PC-9 (cell line): ENCODE measurements at regions not wholly inside any gene's neighbourhood (a gene's known extent, or its start where the extent isn't known, plus 50 kb on each side); places are given as distances from the start of the nearest gene placed in this dataset.

ENCODE experiments used
- BruUV-seq: library from RNA; stranded (reverse); fragments of 400-500 nt; replicated peaks from 2 replicates; lab custom pipeline; 2021; lab: Mats Ljungman, UMichigan
- CTCF ChIA-PET: fragments of 300-600 bp; sonication (Branson Sonifier 250); formaldehyde crosslinking; loops from one replicate; lab custom pipeline; 2022; ENCODE audit warnings: antibody characterized with exemption; lab: Charles Lee
- POLR2A ChIA-PET: fragments of 300-600 bp; sonication (Branson Sonifier 250); formaldehyde crosslinking; loops from one replicate; lab custom pipeline; 2022; ENCODE audit warnings: antibody characterized with exemption; ENCODE audit not compliant: unreplicated experiment; lab: Charles Lee
- DNase-seq, 2 experiments: peaks; one replicate each; pipeline versions ENCODE4 v3.0.0 to v3.0.0-alpha.2; 2015 to 2022; ENCODE audit warnings: mixed read lengths in 1 of 2
- H2AFZ ChIP-seq: fragments of 200-600 bp; sonication (generic); 2 replicates; pipeline ENCODE4 v1.8.1; 2017; ENCODE audit warnings: antibody characterized with exemption
- H3F3A ChIP-seq: fragments of 200-600 bp; sonication (generic); 2 replicates; pipeline ENCODE4 v1.8.1; 2017; ENCODE audit warnings: antibody characterized with exemption, mild to moderate bottlenecking, low read depth; ENCODE audit not compliant: insufficient read depth
- H3K27ac ChIP-seq: fragments of 200-600 bp; sonication (generic); 2 replicates; pipeline ENCODE4 v1.6.1; 2016; ENCODE audit warnings: mixed run types
- H3K27me3 ChIP-seq: fragments of 200-600 bp; sonication (generic); 2 replicates; pipeline ENCODE4 v1.6.1; 2016; ENCODE audit warnings: low read depth, mixed run types; ENCODE audit not compliant: insufficient read depth
- H3K36me3 ChIP-seq: fragments of 200-600 bp; sonication (generic); 2 replicates; pipeline ENCODE4 v1.6.1; 2016; ENCODE audit warnings: low read depth, mixed run types
- H3K4me1 ChIP-seq: fragments of 200-600 bp; sonication (generic); replicated peaks from 2 replicates; pipeline ENCODE4 v1.6.1; 2016; ENCODE audit warnings: mixed run types; ENCODE audit not compliant: insufficient read depth
- H3K4me2 ChIP-seq: fragments of 200-600 bp; sonication (generic); 2 replicates; pipeline ENCODE4 v1.6.1; 2017; ENCODE audit warnings: mixed run types
- H3K4me3 ChIP-seq: fragments of 200-600 bp; sonication (generic); 2 replicates; pipeline ENCODE4 v1.6.1; 2016; ENCODE audit warnings: mixed run types
- H3K79me2 ChIP-seq: fragments of 200-600 bp; sonication (generic); 2 replicates; pipeline ENCODE4 v1.6.1; 2017; ENCODE audit warnings: low read depth, mixed run types
- H3K9me2 ChIP-seq: fragments of 200-600 bp; sonication (generic); 2 replicates; pipeline ENCODE4 v1.8.1; 2017; ENCODE audit warnings: mild to moderate bottlenecking; ENCODE audit not compliant: insufficient read depth
- H3K9me3 ChIP-seq: fragments of 200-600 bp; sonication (generic); 2 replicates; pipeline ENCODE4 v1.8.1; 2016; ENCODE audit warnings: low read depth; ENCODE audit not compliant: insufficient read depth
- H4K20me1 ChIP-seq: fragments of 200-600 bp; sonication (generic); 2 replicates; pipeline ENCODE4 v1.8.1; 2017; ENCODE audit not compliant: insufficient read depth
- EZH2 ChIP-seq: fragments of 200-600 bp; sonication (generic); IDR thresholded peaks from 2 replicates; pipeline ENCODE4 v1.8.0; 2017; ENCODE audit warnings: antibody characterized with exemption, low read depth
- intact Hi-C: fragments of 100-400 bp; cut with micrococcal nuclease; formaldehyde crosslinking; loops from one replicate; pipeline ENCODE4 v1.10.0; 2022; ENCODE audit not compliant: unreplicated experiment
- TF ChIP-seq, protein P1 (sequence below): fragments of 200-600 bp; sonication (generic); conservative IDR thresholded peaks from 2 replicates; pipeline ENCODE4 v1.6.1; 2017; ENCODE audit warnings: mixed run types, antibody characterized with exemption, mild to moderate bottlenecking, moderate library complexity

DNA sequence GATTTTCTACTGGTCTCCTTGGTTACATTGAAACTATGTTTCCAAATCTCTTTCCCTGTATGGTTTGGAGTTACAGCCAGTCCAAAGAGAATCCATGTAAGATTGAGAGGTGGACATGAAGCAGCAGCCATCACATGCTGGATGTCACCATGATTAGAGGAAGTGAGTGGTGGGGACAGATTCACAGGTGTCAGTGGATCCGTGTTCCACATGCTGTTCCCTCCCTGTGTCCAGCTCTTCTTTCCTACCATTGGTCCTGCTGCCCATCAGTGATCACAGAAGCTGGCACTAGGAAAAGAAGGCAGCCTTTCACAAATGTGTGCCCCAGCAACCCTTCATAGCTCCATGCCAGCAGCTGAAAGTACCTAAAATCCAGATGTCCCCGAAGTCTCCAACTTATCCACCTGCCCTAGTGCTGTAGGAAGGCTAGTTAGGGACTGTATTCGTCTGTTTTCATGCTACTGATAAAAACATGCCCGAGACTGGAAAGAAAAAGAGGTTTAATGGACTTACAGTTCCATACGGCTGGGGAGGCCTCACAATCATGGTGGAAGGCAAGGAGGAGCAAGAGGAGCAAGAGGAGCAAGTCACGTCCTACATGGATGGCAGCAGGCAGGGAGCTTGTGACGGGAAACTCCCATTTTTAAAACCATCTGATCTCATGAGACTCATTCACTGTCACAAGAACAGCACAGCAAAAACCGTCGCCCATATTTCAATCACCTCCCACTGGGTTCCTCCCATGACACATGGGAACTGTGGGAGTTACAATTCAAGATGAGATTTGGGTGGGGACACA lies 207.5 kb downstream of the INSIG2 start:
- Histone ChIP-seq H3K9me2 (no peaks in the 10 kb centered on the region), H3K9me3 (no peaks in the 10 kb centered on the region), H3K27me3 (peaks cover 5% of the 10 kb centered on the region; the same call in 1 of the 2 replicates), H3K4me2 (no peak overlapping the region), H2AFZ (no peak overlapping the region), H3K27ac (no peak overlapping the region), H3F3A (no peaks in the 10 kb centered on the region), H4K20me1 (no peaks in the 10 kb centered on the region), H3K36me3 (no peaks in the 10 kb centered on the region), H3K4me1 (peaks cover 5% of the 10 kb centered on the region; the same call in 1 of the 2 replicates), H3K4me3 (no peak overlapping the region), H3K79me2 (no peaks in the 10 kb centered on the region)
- no peak for TF ChIP-seq EZH2
- TF ChIP-seq, protein P1, sequence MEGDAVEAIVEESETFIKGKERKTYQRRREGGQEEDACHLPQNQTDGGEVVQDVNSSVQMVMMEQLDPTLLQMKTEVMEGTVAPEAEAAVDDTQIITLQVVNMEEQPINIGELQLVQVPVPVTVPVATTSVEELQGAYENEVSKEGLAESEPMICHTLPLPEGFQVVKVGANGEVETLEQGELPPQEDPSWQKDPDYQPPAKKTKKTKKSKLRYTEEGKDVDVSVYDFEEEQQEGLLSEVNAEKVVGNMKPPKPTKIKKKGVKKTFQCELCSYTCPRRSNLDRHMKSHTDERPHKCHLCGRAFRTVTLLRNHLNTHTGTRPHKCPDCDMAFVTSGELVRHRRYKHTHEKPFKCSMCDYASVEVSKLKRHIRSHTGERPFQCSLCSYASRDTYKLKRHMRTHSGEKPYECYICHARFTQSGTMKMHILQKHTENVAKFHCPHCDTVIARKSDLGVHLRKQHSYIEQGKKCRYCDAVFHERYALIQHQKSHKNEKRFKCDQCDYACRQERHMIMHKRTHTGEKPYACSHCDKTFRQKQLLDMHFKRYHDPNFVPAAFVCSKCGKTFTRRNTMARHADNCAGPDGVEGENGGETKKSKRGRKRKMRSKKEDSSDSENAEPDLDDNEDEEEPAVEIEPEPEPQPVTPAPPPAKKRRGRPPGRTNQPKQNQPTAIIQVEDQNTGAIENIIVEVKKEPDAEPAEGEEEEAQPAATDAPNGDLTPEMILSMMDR, result no peak
- CTCF ChIA-PET, result no interaction called here
- DNase-seq, result no peak
- POLR2A ChIA-PET, result interaction anchor here (0.6 kb wide), 1 partner anchor 10 kb away, joined by 5 read pairs; no protein-coding TSS in a partner anchor
- intact Hi-C loops, result no loop called here
- no TSS peak for BruUV-seq

DNA sequence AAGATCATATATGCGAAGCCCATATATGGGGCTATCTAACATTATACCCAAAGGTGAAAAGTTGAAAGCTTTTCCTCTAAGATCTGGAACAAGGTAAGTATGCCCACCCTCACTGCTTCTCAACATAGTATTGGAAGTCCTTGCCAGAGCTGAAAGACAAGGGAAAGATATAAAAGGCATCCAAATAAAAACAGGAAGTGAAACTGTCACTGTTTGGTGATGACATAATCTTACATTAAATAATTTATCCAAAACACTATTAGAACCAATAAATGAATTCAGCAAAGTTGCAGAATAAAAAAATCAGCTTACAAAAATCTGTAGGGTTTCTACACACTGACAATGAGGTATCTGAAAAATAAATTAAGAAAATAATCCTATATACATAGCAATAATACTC lies 205.8 kb downstream of the INSIG2 start:
- no TSS peak for BruUV-seq
- CTCF ChIA-PET, result no interaction called here

DNA sequence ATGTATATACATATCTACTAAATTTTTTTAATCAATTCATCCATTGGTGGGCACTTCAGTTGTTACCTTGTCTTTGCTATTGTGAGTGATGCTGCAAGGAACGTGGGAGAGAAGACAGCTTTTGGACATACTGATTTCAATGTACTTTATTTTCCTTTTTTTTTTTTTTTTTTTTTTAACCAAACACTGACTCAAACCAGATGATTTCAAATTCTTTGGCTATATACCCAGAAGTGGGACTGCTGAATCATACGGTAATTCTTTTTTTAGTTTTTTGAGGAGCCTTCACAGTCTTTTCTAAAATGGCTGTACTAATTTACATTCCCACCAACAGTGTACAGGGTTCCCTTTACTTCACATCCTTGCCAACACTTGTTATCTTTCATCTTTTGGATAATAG lies 204.7 kb downstream of the INSIG2 start:
- H3K9me3 ChIP-seq, result no peaks in the 10 kb centered on the region
- CTCF ChIA-PET, result no interaction called here
- POLR2A ChIA-PET, result no interaction called here
- no peak overlapping the region for H3K4me2 ChIP-seq
- peaks cover 5% of the 10 kb centered on the region; the same call in 1 of the 2 replicates for H3K27me3 ChIP-seq
- H3K4me3 ChIP-seq, result no peak overlapping the region
- no TSS peak for BruUV-seq
- TF ChIP-seq, protein P1, result no peak
- TF ChIP-seq EZH2, result no peak
- no peak for DNase-seq
- H3K4me1 ChIP-seq, result no peaks in the 10 kb centered on the region
- no peak overlapping the region for H3K27ac ChIP-seq
- no peaks in the 10 kb centered on the region for H3K79me2 ChIP-seq
- no peaks in the 10 kb centered on the region for H4K20me1 ChIP-seq
- no peak overlapping the region for H2AFZ ChIP-seq
- intact Hi-C loops, result no loop called here
- H3F3A ChIP-seq, result no peaks in the 10 kb centered on the region
- no peaks in the 10 kb centered on the region for H3K9me2 ChIP-seq
- H3K36me3 ChIP-seq, result no peaks in the 10 kb centered on the region

More for the DNA sequence above, 205.8 kb downstream of the INSIG2 start:
- Histone ChIP-seq H3K79me2 (no peaks in the 10 kb centered on the region), H3K4me2 (no peak overlapping the region), H3K4me3 (no peak overlapping the region), H3K27ac (no peak overlapping the region), H3K9me3 (no peaks in the 10 kb centered on the region), H3F3A (no peaks in the 10 kb centered on the region), H3K36me3 (no peaks in the 10 kb centered on the region), H3K9me2 (no peaks in the 10 kb centered on the region), H3K4me1 (no peaks in the 10 kb centered on the region), H4K20me1 (no peaks in the 10 kb centered on the region), H2AFZ (no peak overlapping the region), H3K27me3 (peaks cover 5% of the 10 kb centered on the region; the same call in 1 of the 2 replicates)
- intact Hi-C loops, result no loop called here
- DNase-seq, result no peak
- POLR2A ChIA-PET, result no interaction called here
- no peak for TF ChIP-seq EZH2
- TF ChIP-seq, protein P1, result no peak
